NCI-H226 (cell line): ENCODE measurements at regions not wholly inside any gene's neighbourhood (a gene's known extent, or its start where the extent isn't known, plus 50 kb on each side); places are given as distances from the start of the nearest gene placed in this dataset.

Source experiments
- DNase-seq: peaks from one replicate; pipeline ENCODE4 v3.0.0-alpha.2; 2015

GRCh38 chr18:49655266-49656072 lies 93.6 kb downstream of the LIPG start:
- no peak for DNase-seq

GRCh38 chr18:49654347-49654746 lies 92.5 kb downstream of the LIPG start:
- DNase-seq: no peak

GRCh38 chr18:49652881-49653724 lies 91.2 kb downstream of the LIPG start:
- no peak for DNase-seq

- no peak for DNase-seq
Measured at GRCh38 chr18:49651033-49651432, 89.2 kb downstream of the LIPG start.

GRCh38 chr18:49650426-49650891 lies 88.6 kb downstream of the LIPG start:
- no peak for DNase-seq

- no peak for DNase-seq
Measured at GRCh38 chr18:49648811-49649210, 87.0 kb downstream of the LIPG start.
